Hematopoietic multipotent progenitor cell treated with erythropoietin and hydrocortisone succinate and interleukin-3 and kit ligand, for 4 days (in vitro differentiated cells): ENCODE measurements at regions not wholly inside any gene's neighbourhood (a gene's known extent, or its start where the extent isn't known, plus 50 kb on each side); places are given as distances from the start of the nearest gene placed in this dataset.

Experiments used
- DNase-seq: peaks from one replicate; pipeline ENCODE4 v3.0.0-alpha.2; 2015

- no peak for DNase-seq
Observed at GRCh38 chr4:152089584-152089983, 328.8 kb upstream of the GATB start.

GRCh38 chr4:152087335-152087734 lies 326.5 kb upstream of the GATB start:
- DNase-seq: no peak

DNA sequence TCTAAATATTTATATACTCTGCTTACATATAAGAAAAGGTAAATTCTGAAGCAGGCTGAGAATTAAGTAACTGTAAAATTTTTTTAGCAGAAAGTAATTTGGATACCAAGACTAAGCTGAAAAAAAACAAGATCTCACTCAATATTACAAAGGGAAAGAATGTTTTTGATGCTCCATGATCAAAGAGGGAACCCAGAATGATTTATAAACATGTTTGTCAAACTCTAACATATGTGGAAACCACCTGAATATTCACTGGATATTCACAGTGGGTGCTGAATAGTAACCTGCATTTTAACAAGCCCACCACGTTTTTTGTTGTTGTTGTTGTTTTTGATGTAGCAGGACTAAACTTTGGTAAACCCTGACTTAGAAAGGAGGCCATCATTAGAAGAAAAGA lies 324.9 kb upstream of the GATB start:
- no peak for DNase-seq

GRCh38 chr4:152083338-152083737 lies 322.5 kb upstream of the GATB start:
- no peak for DNase-seq

GRCh38 chr4:152081024-152081423 lies 320.2 kb upstream of the GATB start:
- DNase-seq: no peak

GRCh38 chr4:152079543-152080293 lies 318.9 kb upstream of the GATB start:
- no peak for DNase-seq

GRCh38 chr4:152079079-152079478 lies 318.3 kb upstream of the GATB start:
- no peak for DNase-seq

GRCh38 chr4:152077582-152077981 lies 316.8 kb upstream of the GATB start:
- no peak for DNase-seq

- no peak for DNase-seq
Observed at GRCh38 chr4:152075253-152075928, 314.6 kb upstream of the GATB start.

DNA sequence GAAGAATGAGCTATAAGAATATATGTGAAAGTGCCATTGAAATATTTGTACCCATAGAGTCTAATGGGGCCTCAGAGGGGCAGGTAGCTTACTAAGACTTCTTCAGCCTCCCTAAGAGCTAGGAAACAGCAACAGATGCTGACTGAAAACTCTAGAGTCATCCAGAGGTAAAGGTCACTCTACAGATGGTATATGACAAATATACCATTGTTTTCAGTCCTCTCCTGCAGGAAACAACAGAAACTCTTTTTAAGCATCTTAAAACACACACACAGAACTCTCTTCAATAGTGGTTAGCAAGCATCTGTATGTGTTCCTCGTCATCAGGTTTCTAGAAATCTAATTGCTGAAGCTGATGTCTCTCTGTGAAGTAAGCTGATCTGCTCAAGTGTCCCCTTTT lies 313.8 kb upstream of the GATB start:
- no peak for DNase-seq

DNA sequence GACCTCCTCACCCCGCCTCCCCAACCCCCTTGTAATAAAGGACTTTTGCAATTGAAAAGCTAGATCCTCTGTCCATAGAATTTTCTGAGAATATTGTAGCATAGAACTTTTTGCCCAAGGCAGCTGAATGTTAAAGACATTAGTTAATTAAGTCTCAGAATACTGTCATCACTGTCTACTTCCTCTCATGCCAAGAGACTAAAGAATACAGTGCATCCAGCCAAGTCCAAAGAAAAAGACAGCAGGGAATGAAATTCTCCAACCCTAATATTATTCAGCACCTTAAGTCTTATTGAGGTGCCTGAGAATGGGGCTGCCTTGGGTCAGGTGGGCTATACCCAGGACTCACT lies 313.3 kb upstream of the GATB start:
- no peak for DNase-seq

DNA sequence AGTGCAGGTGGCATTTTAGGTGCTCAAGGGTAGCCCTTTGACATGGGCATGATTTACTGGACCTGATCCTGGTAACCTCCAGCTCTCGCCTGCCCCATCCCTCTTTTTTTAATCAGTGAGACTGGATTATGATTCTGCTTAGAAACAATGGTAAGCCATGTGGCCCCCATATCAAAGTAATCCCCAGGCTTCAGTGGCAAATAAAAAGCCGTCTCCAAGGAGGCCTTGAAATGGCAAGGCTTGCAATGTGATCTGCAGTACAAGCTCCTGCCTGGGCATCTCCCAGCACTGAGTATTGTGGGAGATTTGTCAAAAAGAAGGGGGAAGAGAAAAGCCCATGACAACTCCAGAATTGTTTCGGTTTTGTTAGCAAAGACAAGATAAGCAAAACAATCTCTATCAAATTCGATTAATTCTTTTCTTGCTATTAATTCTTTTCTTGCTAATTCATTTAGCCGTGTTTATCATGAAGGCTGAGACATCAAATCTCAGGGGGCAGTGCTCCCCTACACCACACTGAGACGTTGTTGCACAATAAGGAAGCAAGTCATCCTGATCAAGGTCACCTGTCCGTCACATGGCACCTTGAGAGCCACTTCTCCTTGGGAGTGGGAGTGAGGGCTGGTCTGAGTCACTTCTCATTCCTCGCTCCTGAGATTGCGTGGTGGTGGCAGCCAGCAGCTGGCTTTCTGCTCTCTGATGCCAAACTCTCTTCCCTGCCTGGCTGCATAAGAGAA lies 312.7 kb upstream of the GATB start:
- DNase-seq: no peak

DNA sequence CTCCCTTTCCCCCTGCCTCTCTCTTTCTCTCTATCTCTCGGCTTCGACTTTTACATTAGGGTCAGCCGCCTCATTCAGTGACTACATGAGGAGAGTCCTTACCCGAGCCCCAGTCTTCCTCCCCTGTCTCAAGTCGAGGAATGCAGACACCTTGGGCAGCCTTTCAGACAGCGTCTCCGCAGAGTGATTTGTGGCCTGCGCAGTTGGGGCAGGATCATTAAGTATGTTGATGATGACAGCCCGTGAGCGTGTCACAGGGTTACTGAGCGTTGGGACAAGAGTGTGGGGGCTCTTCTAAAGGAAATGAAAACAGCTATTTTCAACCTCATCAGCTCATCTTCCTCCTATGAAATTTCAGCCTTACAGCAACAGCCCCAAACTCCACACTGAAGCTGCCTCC lies 312.1 kb upstream of the GATB start:
- DNase-seq: no peak

DNA sequence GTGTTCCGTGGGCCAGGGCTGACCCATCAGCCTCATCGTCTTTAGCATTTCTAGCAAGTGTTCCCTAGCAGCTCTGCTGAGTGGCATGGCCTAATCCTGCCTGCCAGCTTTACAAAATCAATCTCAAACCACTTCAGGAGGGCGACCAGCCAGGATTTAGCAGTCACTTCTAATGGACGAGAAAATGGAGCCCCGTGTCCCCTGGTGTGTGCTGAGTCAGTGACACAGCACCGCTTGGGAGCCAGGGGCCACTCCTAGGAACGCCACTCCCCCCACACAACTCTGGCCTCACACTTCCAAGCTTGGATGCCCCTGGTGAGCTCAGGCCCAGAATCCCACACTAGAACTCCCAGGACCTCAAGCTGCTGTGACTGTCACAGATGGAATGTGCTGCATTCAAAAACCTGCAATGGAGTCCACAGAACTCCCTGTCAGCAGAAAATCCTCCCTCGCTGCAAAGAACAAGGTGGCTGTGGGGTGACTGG lies 311.2 kb upstream of the GATB start:
- no peak for DNase-seq

DNA sequence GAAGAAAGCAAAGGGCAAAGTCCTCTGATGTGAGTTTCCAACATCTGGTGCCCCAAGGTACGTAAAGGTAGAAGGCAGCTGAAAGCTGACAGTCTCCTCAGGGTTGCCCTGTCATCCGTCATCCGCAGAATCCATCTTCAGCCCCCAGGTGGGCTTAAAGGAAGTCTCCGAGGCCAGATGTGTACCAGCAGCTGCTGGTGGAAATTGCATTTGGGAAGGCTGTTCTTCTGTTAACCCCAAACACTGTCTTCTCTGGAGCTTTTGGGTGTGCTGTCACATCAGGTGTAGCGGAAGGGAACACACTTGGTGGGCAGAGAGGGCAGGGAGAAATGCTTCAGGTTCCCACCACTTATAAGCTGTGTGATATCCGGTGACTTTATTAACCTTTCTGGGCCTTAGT lies 310.0 kb upstream of the GATB start:
- DNase-seq: no peak

GRCh38 chr4:152068866-152069265 lies 308.1 kb upstream of the GATB start:
- peak; percentile 2 for DNase-seq

- no peak for DNase-seq
Observed at GRCh38 chr4:152065545-152065944, 304.7 kb upstream of the GATB start.

DNA sequence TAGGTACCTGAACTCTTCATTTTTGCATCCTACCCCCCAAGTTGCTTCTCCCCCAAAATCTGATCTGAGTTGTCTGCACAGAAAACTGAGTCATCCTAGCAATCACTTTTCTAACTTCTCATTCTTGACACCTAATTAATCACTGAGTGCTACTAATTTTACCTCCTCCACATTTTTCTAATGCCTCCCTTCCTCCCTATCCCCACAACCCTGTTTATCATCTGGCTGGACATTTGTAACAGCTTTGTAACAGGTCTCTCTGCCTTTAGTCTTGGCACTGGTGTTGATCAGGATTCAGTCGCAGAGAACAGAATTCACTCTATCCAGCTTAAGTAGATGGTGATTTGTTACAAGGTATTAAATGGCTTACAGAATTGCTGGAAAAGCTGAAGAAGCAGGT lies 303.9 kb upstream of the GATB start:
- DNase-seq: no peak

DNA sequence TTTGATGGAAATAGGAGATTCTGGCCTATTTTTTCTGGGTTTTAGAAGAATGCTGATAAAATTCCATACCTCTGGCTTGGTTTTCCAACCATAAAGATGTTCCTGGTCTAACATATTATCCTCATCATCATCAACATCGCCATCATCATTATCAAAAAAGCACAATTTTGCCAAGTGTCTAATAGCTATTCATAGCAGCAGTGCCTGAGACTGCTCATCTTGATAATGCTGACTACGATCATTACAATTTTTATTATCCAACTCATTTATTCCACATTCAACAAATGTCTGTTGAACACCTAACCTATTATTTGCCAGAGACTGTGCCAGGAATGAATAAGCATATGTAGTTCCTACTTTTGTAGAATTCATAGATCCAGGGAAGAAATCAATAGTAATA lies 303.5 kb upstream of the GATB start:
- DNase-seq: no peak

DNA sequence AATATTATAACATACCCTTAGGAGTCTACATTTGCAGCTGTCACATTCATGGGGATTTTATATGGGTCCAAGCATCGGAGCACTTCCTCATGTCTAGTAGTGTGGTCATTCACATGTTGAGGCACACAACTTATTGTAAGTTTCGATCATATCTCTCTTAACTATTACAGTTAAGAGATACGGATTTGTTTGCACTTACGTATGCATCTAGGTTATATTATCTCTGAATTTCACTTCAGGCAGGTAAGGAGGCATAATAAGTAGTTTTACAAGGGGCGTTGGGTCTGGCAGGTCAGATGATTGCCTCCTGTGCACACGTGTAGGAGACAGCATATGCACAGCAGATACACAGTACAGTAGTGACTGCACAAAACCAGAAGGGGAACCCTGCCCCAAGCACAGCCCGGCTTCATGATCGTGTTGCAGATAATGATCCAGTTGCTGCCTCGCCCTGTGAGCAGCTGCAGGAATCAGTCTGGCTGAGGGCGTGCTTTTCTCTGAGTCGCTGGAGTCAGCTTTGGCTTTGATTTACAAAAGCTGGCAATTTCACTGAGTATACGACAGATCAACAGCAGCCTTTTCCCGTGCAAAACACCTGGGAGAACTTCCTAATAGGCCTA lies 302.9 kb upstream of the GATB start:
- DNase-seq: peak; percentile 52

- no peak for DNase-seq
Observed at GRCh38 chr4:152062936-152063620, 302.3 kb upstream of the GATB start.

DNA sequence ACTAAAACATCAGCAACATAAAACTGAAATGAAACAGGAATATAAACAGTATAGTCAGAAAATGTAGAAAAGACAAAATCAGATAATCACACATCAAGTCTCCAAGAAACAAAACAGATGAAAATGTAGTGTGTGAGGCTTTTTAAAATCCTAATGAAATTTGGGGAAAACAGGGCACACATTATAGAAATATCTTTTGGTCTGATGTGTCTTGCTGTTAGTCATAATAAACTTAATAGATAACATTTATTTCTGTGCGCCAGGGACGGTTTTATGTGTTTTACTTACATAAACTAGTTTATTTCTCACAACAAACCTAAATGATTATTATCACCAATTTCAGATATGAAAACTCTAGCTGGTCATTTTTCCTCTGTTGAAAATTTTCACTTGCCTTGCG lies 293.9 kb upstream of the GATB start:
- DNase-seq: no peak
